Gastroesophageal sphincter (tissue), 4 donors: ENCODE measurements at regions not wholly inside any gene's neighbourhood (a gene's known extent, or its start where the extent isn't known, plus 50 kb on each side); places are given as distances from the start of the nearest gene placed in this dataset.

Source experiments
- ATAC-seq: fragments of 150-250 bp; one replicate; pipeline ENCODE4 v1.9.1; 2016; ENCODE audit warnings: mild to moderate bottlenecking, moderate library complexity
- H3K27ac ChIP-seq, 4 donors: fragments of 200-600 bp; sonication (generic) in 3 of 4; 1 replicate in 3 of 4; 2 replicates in 1 of 4; pipeline ENCODE4 v1.5.1; 2016 to 2019
- H3K27me3 ChIP-seq: fragments of 200-600 bp; sonication (generic); one replicate; pipeline ENCODE4 v1.5.1; 2019
- H3K36me3 ChIP-seq, 2 donors: fragments of 200-600 bp; sonication (generic); one replicate each; pipeline ENCODE4 v1.5.1; 2019; ENCODE audit warnings: control low read depth in 1 of 2
- H3K4me1 ChIP-seq, 3 donors: fragments of 200-600 bp; sonication (generic); 1 replicate in 2 of 3; 2 replicates in 1 of 3; pipeline ENCODE4 v1.5.1; 2016 to 2019; ENCODE audit warnings: control low read depth in 2 of 3
- H3K4me3 ChIP-seq, 2 donors: fragments of 200-600 bp; sonication (generic); one replicate each; pipeline ENCODE4 v1.5.1; 2019; ENCODE audit warnings: mild to moderate bottlenecking in 1 of 2, moderate library complexity in 1 of 2
- H3K9me3 ChIP-seq, 3 donors: fragments of 200-600 bp; sonication (generic); one replicate each; pipeline ENCODE4 v1.5.1; 2017 to 2019; ENCODE audit warnings: control low read depth in 2 of 3
- CTCF ChIP-seq, 4 experiments: fragments of 200-600 bp in 2 of 4; fragments of 450-650 bp in 2 of 4; sonication (generic) in 1 of 4; IDR thresholded peaks; one replicate each; pipeline ENCODE4 v1.5.1; 2017 to 2019; ENCODE audit warnings: antibody characterized with exemption in 4 of 4, mild to moderate bottlenecking in 2 of 4, moderate library complexity in 2 of 4
- EP300 ChIP-seq: sonication (generic); formaldehyde crosslinking; IDR thresholded peaks from one replicate; pipeline ENCODE4 v1.6.1; 2017; ENCODE audit warnings: antibody characterized with exemption, mild to moderate bottlenecking
- POLR2A ChIP-seq, 2 donors: fragments of 450-650 bp; IDR thresholded peaks; one replicate each; pipeline ENCODE4 v1.6.1; 2017; ENCODE audit warnings: antibody characterized with exemption in 2 of 2, mild to moderate bottlenecking in 2 of 2, moderate library complexity in 1 of 2
- POLR2AphosphoS5 ChIP-seq: sonication (generic); formaldehyde crosslinking; IDR thresholded peaks from one replicate; pipeline ENCODE4 v1.6.1; 2017; ENCODE audit warnings: antibody characterized with exemption
- WGBS, 2 donors: methylation state at CpG; one replicate each; pipeline ENCODE4 v1.1.5; 2018; ENCODE audit warnings: low coverage in 1 of 2; 5-methylcytosine and 5-hydroxymethylcytosine counted together

- H3K36me3 ChIP-seq, result no peaks in the 10 kb centered on the region
- WGBS, 2 donors, result 36 to 38% methylated on average over 3 to 5 of the region's 5 CpGs
- H3K27ac ChIP-seq, result no peak overlapping the region
- H3K9me3 ChIP-seq, result no peaks in the 10 kb centered on the region
- no peak for ATAC-seq
- no peak overlapping the region for H3K4me3 ChIP-seq
- no peaks in the 10 kb centered on the region for H3K4me1 ChIP-seq
- H3K27me3 ChIP-seq, result peaks cover 41% of the 10 kb centered on the region
- TF ChIP-seq POLR2AphosphoS5, result no peak
These were observed 341.4 kb downstream of the LIG4 start for GRCh38 chr13:107873926-107874325.

DNA sequence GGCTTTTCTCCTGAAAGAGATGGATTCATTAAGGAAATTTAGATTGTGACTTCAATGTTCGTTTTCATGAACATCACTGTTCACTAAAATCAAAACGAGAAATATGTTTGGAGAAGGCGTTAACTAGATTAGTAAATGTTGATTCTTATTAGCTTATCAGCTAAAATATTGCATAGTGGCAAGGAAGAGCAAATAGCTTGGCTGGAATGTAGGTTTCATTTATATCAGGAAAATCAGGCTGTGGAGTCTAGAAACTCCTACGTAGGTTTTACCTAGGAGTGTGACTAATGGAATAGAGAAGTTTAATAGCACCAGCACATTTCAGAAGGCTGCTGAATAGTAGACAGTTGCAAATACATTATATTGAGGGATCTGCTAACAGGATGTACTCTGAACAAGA lies 344.9 kb downstream of the LIG4 start:
- H3K27ac ChIP-seq, result no peak overlapping the region
- ATAC-seq, result no peak
- WGBS, 2 donors, result 61 to 70% methylated on average over 4 of the region's 4 CpGs
- H3K4me3 ChIP-seq, result no peak overlapping the region
- peaks cover 0 to 32% (median 14%) of the 10 kb centered on the region in 3 donors for H3K4me1 ChIP-seq
- TF ChIP-seq CTCF (IDR thresholded peaks at IDR 0.05) (no peak), POLR2AphosphoS5 (no peak), POLR2A (IDR thresholded peaks at IDR 0.05) (no peak), EP300 (no peak)
- H3K36me3 ChIP-seq, result no peaks in the 10 kb centered on the region
- H3K9me3 ChIP-seq, result no peaks in the 10 kb centered on the region
- H3K27me3 ChIP-seq, result peaks cover 70% of the 10 kb centered on the region

- H3K9me3 ChIP-seq, result no peaks in the 10 kb centered on the region
- peaks cover 0 to 33% (median 14%) of the 10 kb centered on the region in 3 donors for H3K4me1 ChIP-seq
- H3K27me3 ChIP-seq, result peaks cover 84% of the 10 kb centered on the region
- no peak overlapping the region for H3K27ac ChIP-seq
- WGBS, 2 donors, result 0 to 1% methylated on average over 5 to 24 of the region's 81 CpGs
- peak overlapping the region in 1 of 2 donors; percentile 52 for H3K4me3 ChIP-seq
- TF ChIP-seq POLR2AphosphoS5 (no peak), POLR2A (IDR thresholded peaks at IDR 0.05) (no peak), CTCF (IDR thresholded peaks at IDR 0.05) (no peak), EP300 (no peak)
- H3K36me3 ChIP-seq, result no peaks in the 10 kb centered on the region
- ATAC-seq, result peak; percentile 23
These were observed 347.4 kb downstream of the LIG4 start for GRCh38 chr13:107867701-107868661.

DNA sequence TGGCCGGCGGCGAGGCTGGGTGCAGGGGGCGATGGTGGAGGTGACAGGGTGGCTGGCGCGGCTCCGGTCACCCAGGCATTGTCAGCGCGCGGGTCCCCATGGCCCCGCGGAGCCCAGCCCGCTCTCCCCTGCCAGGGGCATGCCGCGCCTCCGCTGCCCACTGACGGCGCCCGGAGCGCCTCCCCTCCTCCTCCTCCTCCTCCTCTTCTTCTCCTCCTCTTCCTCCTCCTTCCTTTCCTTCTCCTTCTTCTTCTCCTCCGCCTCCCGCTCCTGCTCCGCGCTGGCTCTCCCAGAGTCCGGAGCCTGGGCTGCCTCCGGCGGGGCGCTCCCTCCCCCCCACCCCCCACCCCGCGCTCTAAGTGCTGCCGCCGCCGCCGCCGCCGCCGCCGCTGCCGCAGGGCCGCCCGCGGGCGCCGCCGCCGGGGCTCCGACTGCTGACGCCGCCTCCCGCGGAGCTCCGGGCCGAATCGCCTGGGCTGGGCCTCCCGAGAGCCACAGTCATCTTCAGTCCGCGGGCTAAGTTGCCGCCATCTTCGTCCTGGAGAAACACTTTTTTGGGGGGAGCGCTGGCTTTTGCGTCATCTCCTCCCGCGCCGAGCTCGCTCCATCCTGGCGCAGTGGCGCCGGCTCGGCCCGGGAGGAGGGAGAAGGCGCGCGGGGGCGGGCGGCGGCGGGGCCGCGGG lies 348.3 kb downstream of the LIG4 start:
- peaks cover 84% of the 10 kb centered on the region for H3K27me3 ChIP-seq
- TF ChIP-seq POLR2A (IDR thresholded peaks at IDR 0.05), result no peak
- TF ChIP-seq POLR2AphosphoS5, result no peak
- no peak for TF ChIP-seq CTCF (IDR thresholded peaks at IDR 0.05)
- no peak for TF ChIP-seq EP300
- ATAC-seq, result no peak
- H3K27ac ChIP-seq, result no peak overlapping the region
- peak overlapping the region; percentile 10 to 52 for H3K4me3 ChIP-seq
- H3K9me3 ChIP-seq, result no peaks in the 10 kb centered on the region
- H3K4me1 ChIP-seq, result peaks cover 0 to 33% (median 14%) of the 10 kb centered on the region in 3 donors
- no peaks in the 10 kb centered on the region for H3K36me3 ChIP-seq
- 1% methylated on average over 18 of the region's 79 CpGs; no CpG with 5 or more reads in 1 of the 2 donors for WGBS, 2 donors

DNA sequence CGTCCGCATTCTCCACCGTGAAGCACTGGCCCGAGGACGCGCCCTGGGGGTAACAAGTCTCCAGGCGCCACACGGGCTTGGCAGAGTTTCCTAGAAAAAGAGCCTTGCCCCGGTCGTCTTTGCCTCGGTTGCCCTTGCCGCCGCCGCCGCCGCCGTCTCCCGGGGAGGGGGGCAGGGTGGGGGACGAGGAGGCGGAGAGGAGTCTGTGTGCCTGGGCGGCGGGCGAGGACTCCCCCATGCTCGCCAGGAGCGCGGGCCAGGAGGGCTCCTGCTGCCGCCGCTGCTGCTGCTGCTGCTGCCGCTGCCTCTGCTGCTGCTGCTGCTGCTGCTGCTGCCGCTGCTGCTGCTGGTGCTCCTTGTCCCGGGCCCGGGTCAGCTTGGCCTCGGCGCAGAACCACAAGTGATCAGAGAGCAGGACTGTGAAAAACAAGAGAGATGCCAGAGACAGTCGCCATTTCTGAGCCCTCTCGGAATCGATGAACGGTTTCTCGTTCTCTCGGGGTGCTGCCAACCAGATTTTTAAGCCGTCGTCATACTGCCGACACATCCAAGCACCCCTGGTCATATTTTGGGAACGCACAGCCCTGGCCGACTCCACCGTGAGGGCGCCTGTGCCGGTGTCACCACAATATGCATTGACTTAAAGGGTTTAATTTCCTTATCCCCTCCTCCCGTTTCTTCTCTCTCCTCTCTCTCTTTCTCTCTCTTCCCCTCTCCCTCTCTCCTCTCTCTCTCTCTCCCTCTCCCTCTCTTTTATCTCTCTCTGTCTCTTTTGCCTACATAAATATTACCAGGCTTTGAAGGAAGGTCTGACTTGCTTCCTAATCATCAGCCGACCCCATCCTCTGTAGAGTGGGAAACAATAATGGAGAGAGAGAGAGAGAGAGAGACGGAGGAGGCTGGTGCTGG lies 349.1 kb downstream of the LIG4 start:
- Histone ChIP-seq H3K27me3 (peaks cover 78% of the 10 kb centered on the region), H3K27ac (no peak overlapping the region), H3K4me1 (peaks cover 0 to 33% (median 14%) of the 10 kb centered on the region in 3 donors), H3K36me3 (no peaks in the 10 kb centered on the region), H3K4me3 (peak overlapping the region; percentile 10 to 52), H3K9me3 (no peaks in the 10 kb centered on the region)
- ATAC-seq, result peak; percentile 32
- 0 to 1% methylated on average over 14 to 18 of the region's 51 CpGs for WGBS, 2 donors
- no peak for TF ChIP-seq POLR2A (IDR thresholded peaks at IDR 0.05)
- TF ChIP-seq CTCF (IDR thresholded peaks at IDR 0.05), result no peak
- no peak for TF ChIP-seq EP300
- no peak for TF ChIP-seq POLR2AphosphoS5
